PC-3 (cell line): ENCODE measurements at regions not wholly inside any gene's neighbourhood (a gene's known extent, or its start where the extent isn't known, plus 50 kb on each side); places are given as distances from the start of the nearest gene placed in this dataset.

Source experiments
- EZH2 ChIP-seq: fragments of 300-600 bp; sonication (generic); IDR thresholded peaks from one replicate; pipeline ENCODE4 v1.6.1; 2017; ENCODE audit warnings: antibody characterized with exemption, mild to moderate bottlenecking, low read length; ENCODE audit not compliant: unreplicated experiment
- TF ChIP-seq, protein P1 (sequence below): fragments of 300-600 bp; sonication (generic); conservative IDR thresholded peaks from 2 replicates; pipeline ENCODE4 v1.5.1; 2017; ENCODE audit warnings: antibody characterized with exemption, low read depth, mild to moderate bottlenecking, low read length

GRCh38 chr1:171424494-171424893 lies 60.8 kb upstream of the PRRC2C start:
- TF ChIP-seq EZH2 = no peak
- TF ChIP-seq, protein P1, sequence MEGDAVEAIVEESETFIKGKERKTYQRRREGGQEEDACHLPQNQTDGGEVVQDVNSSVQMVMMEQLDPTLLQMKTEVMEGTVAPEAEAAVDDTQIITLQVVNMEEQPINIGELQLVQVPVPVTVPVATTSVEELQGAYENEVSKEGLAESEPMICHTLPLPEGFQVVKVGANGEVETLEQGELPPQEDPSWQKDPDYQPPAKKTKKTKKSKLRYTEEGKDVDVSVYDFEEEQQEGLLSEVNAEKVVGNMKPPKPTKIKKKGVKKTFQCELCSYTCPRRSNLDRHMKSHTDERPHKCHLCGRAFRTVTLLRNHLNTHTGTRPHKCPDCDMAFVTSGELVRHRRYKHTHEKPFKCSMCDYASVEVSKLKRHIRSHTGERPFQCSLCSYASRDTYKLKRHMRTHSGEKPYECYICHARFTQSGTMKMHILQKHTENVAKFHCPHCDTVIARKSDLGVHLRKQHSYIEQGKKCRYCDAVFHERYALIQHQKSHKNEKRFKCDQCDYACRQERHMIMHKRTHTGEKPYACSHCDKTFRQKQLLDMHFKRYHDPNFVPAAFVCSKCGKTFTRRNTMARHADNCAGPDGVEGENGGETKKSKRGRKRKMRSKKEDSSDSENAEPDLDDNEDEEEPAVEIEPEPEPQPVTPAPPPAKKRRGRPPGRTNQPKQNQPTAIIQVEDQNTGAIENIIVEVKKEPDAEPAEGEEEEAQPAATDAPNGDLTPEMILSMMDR = no peak
